ENCODE measurements at regions not wholly inside any gene's neighbourhood (a gene's known extent, or its start where the extent isn't known, plus 50 kb on each side); places are given as distances from the start of the nearest gene placed in this dataset.
A peak's percentile ranks its signal among the peaks of the same experiment; 100 is the strongest.
"Not testable (repeated sequence)": the region's sequence is repeated elsewhere in the genome, so short reads cannot be mapped to it uniquely, and the experiment has no call there.

GRCh38 chr18:70920840-70921374, 632.1 kb downstream of the SOCS6 start:
- no peak for DNase-seq

GRCh38 chr18:70907673-70908072, 618.8 kb downstream of the SOCS6 start:
- peak in 5 of 58 donors; percentile 2 to 30 (median 10) for DNase-seq

- DNase-seq: no peak
These were observed 603.5 kb downstream of the SOCS6 start for GRCh38 chr18:70892381-70892780.

GRCh38 chr18:70870292-70870691, 581.4 kb downstream of the SOCS6 start:
- DNase-seq: no peak

GRCh38 chr18:70848329-70848728, 559.5 kb downstream of the SOCS6 start:
- DNase-seq: no peak

GRCh38 chr18:70840649-70841048, 551.8 kb downstream of the SOCS6 start:
- no peak for DNase-seq

- no peak for DNase-seq
These were observed 538.8 kb downstream of the SOCS6 start for GRCh38 chr18:70827632-70828031.

- DNase-seq: no peak
These were observed 537.7 kb downstream of the SOCS6 start for GRCh38 chr18:70826571-70826970.

GRCh38 chr18:70822691-70823090, 533.8 kb downstream of the SOCS6 start:
- no peak for DNase-seq

- DNase-seq: no peak
These were observed 533.3 kb downstream of the SOCS6 start for GRCh38 chr18:70822117-70822516.

GRCh38 chr18:70808481-70809056, 519.7 kb downstream of the SOCS6 start:
- DNase-seq: no peak

GRCh38 chr18:70781860-70782453, 493.1 kb downstream of the SOCS6 start:
- DNase-seq: peak in 39 of 58 donors; percentile 0 to 53 (median 9)

- not testable (repeated sequence) for DNase-seq
These were observed 477.4 kb downstream of the SOCS6 start for GRCh38 chr18:70766254-70766653.

GRCh38 chr18:70762812-70763211, 474.0 kb downstream of the SOCS6 start:
- no peak for DNase-seq

- no peak for DNase-seq
These were observed 469.9 kb downstream of the SOCS6 start for GRCh38 chr18:70758780-70759179.

- DNase-seq: no peak
These were observed 465.6 kb downstream of the SOCS6 start for GRCh38 chr18:70754486-70754885.

- DNase-seq: no peak
These were observed 444.1 kb downstream of the SOCS6 start for GRCh38 chr18:70732916-70733315.

- DNase-seq: no peak
These were observed 443.3 kb downstream of the SOCS6 start for GRCh38 chr18:70732188-70732587.

- DNase-seq: no peak
These were observed 431.8 kb downstream of the SOCS6 start for GRCh38 chr18:70720607-70721006.

GRCh38 chr18:70709720-70710119, 420.9 kb downstream of the SOCS6 start:
- no peak for DNase-seq

GRCh38 chr18:70709144-70709543, 420.3 kb downstream of the SOCS6 start:
- DNase-seq: no peak

- DNase-seq: no peak
These were observed 417.1 kb downstream of the SOCS6 start for GRCh38 chr18:70705831-70706416.

GRCh38 chr18:70700496-70700895, 411.7 kb downstream of the SOCS6 start:
- DNase-seq: no peak

Measured in anterior cingulate cortex (tissue), 58 donors.